ENCODE measurements at regions not wholly inside any gene's neighbourhood (a gene's known extent, or its start where the extent isn't known, plus 50 kb on each side); places are given as distances from the start of the nearest gene placed in this dataset.

GRCh38 chr15:51156957-51157356, 62.3 kb upstream of the TNFAIP8L3 start:
- H3K36me3 ChIP-seq (ENCODE audit: insufficient read depth, low read length) = no peaks in the 10 kb centered on the region
- no peak for DNase-seq (ENCODE audit: low read depth)
- peaks cover 4% of the 10 kb centered on the region for H3K27me3 ChIP-seq (ENCODE audit: insufficient read depth, low read length)
- TF ChIP-seq EZH2 (IDR thresholded peaks at IDR 0.05; ENCODE audit: insufficient read depth, low read length) (no peak), CTCF (IDR thresholded peaks at IDR 0.05; ENCODE audit: insufficient read depth, low read depth, low read length) (no peak)
- peaks cover 2% of the 10 kb centered on the region for H3K4me1 Mint-ChIP-seq (ENCODE audit: low read depth, unreplicated experiment)
- no peaks in the 10 kb centered on the region for H3K36me3 Mint-ChIP-seq (ENCODE audit: low read depth, unreplicated experiment)
- no peak overlapping the region for H3K27ac ChIP-seq (ENCODE audit: low read depth, low read length)
- peaks cover 11% of the 10 kb centered on the region for H3K9me3 Mint-ChIP-seq (ENCODE audit: unreplicated experiment)
- peaks cover 37% of the 10 kb centered on the region for H3K27me3 Mint-ChIP-seq (ENCODE audit: low read depth, unreplicated experiment)
- FAIRE-seq = no peak
- H3K9ac ChIP-seq (ENCODE audit: low read length) = no peak overlapping the region
- no peak overlapping the region for H2AFZ ChIP-seq (ENCODE audit: low read depth, low read length)
- no peaks in the 10 kb centered on the region for H3K79me2 ChIP-seq (ENCODE audit: insufficient read depth, low read length)
- H3K4me3 Mint-ChIP-seq (ENCODE audit: unreplicated experiment) = no peak overlapping the region
- H3K27ac Mint-ChIP-seq (ENCODE audit: unreplicated experiment) = no peak overlapping the region
- H4K20me1 ChIP-seq (ENCODE audit: insufficient read depth, low read length) = no peaks in the 10 kb centered on the region
- H3K9me3 ChIP-seq (ENCODE audit: insufficient read depth, low read depth, low read length) = no peaks in the 10 kb centered on the region
- H3K4me1 ChIP-seq (ENCODE audit: insufficient read depth, low read length) = no peaks in the 10 kb centered on the region
- no peak overlapping the region for H3K4me3 ChIP-seq (ENCODE audit: insufficient read depth, low read depth, low read length)
- no peak overlapping the region for H3K4me2 ChIP-seq (ENCODE audit: low read length)

GRCh38 chr15:51155891-51156290, 61.2 kb upstream of the TNFAIP8L3 start:
- no peak overlapping the region for H3K4me2 ChIP-seq (ENCODE audit: low read length)
- no peak overlapping the region for H3K4me3 Mint-ChIP-seq (ENCODE audit: unreplicated experiment)
- no peak overlapping the region for H3K27ac ChIP-seq (ENCODE audit: low read depth, low read length)

More at GRCh38 chr15:51155891-51156290, 61.2 kb upstream of the TNFAIP8L3 start:
- Histone ChIP-seq H2AFZ (ENCODE audit: low read depth, low read length) (no peak overlapping the region), H3K9me3 (ENCODE audit: insufficient read depth, low read depth, low read length) (no peaks in the 10 kb centered on the region), H3K4me1 (ENCODE audit: insufficient read depth, low read length) (no peaks in the 10 kb centered on the region), H3K4me3 (ENCODE audit: insufficient read depth, low read depth, low read length) (no peak overlapping the region), H3K79me2 (ENCODE audit: insufficient read depth, low read length) (no peaks in the 10 kb centered on the region), H3K36me3 (ENCODE audit: insufficient read depth, low read length) (no peaks in the 10 kb centered on the region), H3K9ac (ENCODE audit: low read length) (no peak overlapping the region), H3K27me3 (ENCODE audit: insufficient read depth, low read length) (peaks cover 4% of the 10 kb centered on the region), H4K20me1 (ENCODE audit: insufficient read depth, low read length) (no peaks in the 10 kb centered on the region)
- TF ChIP-seq CTCF (IDR thresholded peaks at IDR 0.05; ENCODE audit: insufficient read depth, low read depth, low read length) (no peak), EZH2 (IDR thresholded peaks at IDR 0.05; ENCODE audit: insufficient read depth, low read length) (no peak)
- Mint-ChIP-seq H3K27ac (ENCODE audit: unreplicated experiment) (no peak overlapping the region), H3K36me3 (ENCODE audit: low read depth, unreplicated experiment) (no peaks in the 10 kb centered on the region), H3K9me3 (ENCODE audit: unreplicated experiment) (peaks cover 11% of the 10 kb centered on the region), H3K27me3 (ENCODE audit: low read depth, unreplicated experiment) (peaks cover 26% of the 10 kb centered on the region), H3K4me1 (ENCODE audit: low read depth, unreplicated experiment) (peaks cover 2% of the 10 kb centered on the region)
- FAIRE-seq (no peak), DNase-seq (ENCODE audit: low read depth) (no peak)

Data from astrocyte (in vitro differentiated cells and primary cell).